HG02938 (cell line): ENCODE measurements at regions not wholly inside any gene's neighbourhood (a gene's known extent, or its start where the extent isn't known, plus 50 kb on each side); places are given as distances from the start of the nearest gene placed in this dataset.
"Not testable (repeated sequence)": the region's sequence is repeated elsewhere in the genome, so short reads cannot be mapped to it uniquely, and the experiment has no call there.

ENCODE experiments used
- ATAC-seq: cut with Tn5 transposase; IDR thresholded peaks from one replicate; pipeline ENCODE4 v1.9.1; 2021; ENCODE audit warnings: mild to moderate bottlenecking, moderate library complexity; ENCODE audit not compliant: unreplicated experiment

GRCh38 chr2:225895126-225895525, 495.6 kb downstream of the NYAP2 start:
- no peak for ATAC-seq

GRCh38 chr2:225894236-225894980, 494.9 kb downstream of the NYAP2 start:
- ATAC-seq, result no peak

GRCh38 chr2:225893151-225893550, 493.6 kb downstream of the NYAP2 start:
- no peak for ATAC-seq

GRCh38 chr2:225891771-225892170, 492.3 kb downstream of the NYAP2 start:
- ATAC-seq, result no peak

GRCh38 chr2:225891013-225891412, 491.5 kb downstream of the NYAP2 start:
- no peak for ATAC-seq

- ATAC-seq, result peak; percentile 80
Observed at GRCh38 chr2:225889452-225889851, 489.9 kb downstream of the NYAP2 start.

- ATAC-seq, result no peak
Observed at GRCh38 chr2:225867071-225867470, 467.6 kb downstream of the NYAP2 start.

- ATAC-seq, result no peak
Observed at GRCh38 chr2:225865468-225865867, 466.0 kb downstream of the NYAP2 start.

GRCh38 chr2:225864394-225864793, 464.9 kb downstream of the NYAP2 start:
- ATAC-seq, result no peak

- ATAC-seq, result no peak
Observed at GRCh38 chr2:225842939-225843338, 443.4 kb downstream of the NYAP2 start.

GRCh38 chr2:225841314-225841713, 441.8 kb downstream of the NYAP2 start:
- ATAC-seq, result no peak

GRCh38 chr2:225837328-225837727, 437.8 kb downstream of the NYAP2 start:
- no peak for ATAC-seq

GRCh38 chr2:225824748-225825449, 425.4 kb downstream of the NYAP2 start:
- ATAC-seq, result no peak

- no peak for ATAC-seq
Observed at GRCh38 chr2:225821351-225821750, 421.8 kb downstream of the NYAP2 start.

GRCh38 chr2:225820826-225821225, 421.3 kb downstream of the NYAP2 start:
- ATAC-seq, result no peak

- ATAC-seq, result no peak
Observed at GRCh38 chr2:225814554-225814953, 415.0 kb downstream of the NYAP2 start.

GRCh38 chr2:225806105-225806504, 406.6 kb downstream of the NYAP2 start:
- no peak for ATAC-seq

- ATAC-seq, result not testable (repeated sequence)
Observed at GRCh38 chr2:225802076-225802475, 402.6 kb downstream of the NYAP2 start.

GRCh38 chr2:225797394-225797793, 397.9 kb downstream of the NYAP2 start:
- no peak for ATAC-seq

- no peak for ATAC-seq
Observed at GRCh38 chr2:225794652-225795400, 395.3 kb downstream of the NYAP2 start.

GRCh38 chr2:225793736-225794550, 394.4 kb downstream of the NYAP2 start:
- no peak for ATAC-seq
